WTC11 (cell line): ENCODE measurements at regions not wholly inside any gene's neighbourhood (a gene's known extent, or its start where the extent isn't known, plus 50 kb on each side); places are given as distances from the start of the nearest gene placed in this dataset.

Experiments
- ATAC-seq: fragments of 200-7000 bp; cut with Tn5 transposase; 2 replicates; pipeline ENCODE4 v1.10.0; 2021; ENCODE audit warnings: mild to moderate bottlenecking, moderate library complexity
- CTCF ChIA-PET: fragments of 300-600 bp; sonication (Branson Sonifier 250); formaldehyde crosslinking; loops from one replicate; lab custom pipeline; 2021; ENCODE audit warnings: antibody characterized with exemption; lab: Charles Lee
- POLR2A ChIA-PET: fragments of 350-600 bp; sonication (Branson Sonifier 250); formaldehyde crosslinking; loops from one replicate; lab custom pipeline; 2021; ENCODE audit warnings: antibody characterized with exemption; lab: Charles Lee
- DNase-seq: peaks from one replicate; pipeline ENCODE4 v3.0.0; 2021; ENCODE audit warnings: low spot score
- H3K27ac Mint-ChIP-seq: 2 replicates; pipeline ENCODE4 v1.8.0; 2021; ENCODE audit warnings: mixed read lengths
- H3K27me3 Mint-ChIP-seq: 2 replicates; pipeline ENCODE4 v1.8.0; 2021; ENCODE audit warnings: low read depth, mild to moderate bottlenecking, moderate library complexity, mixed read lengths
- H3K36me3 Mint-ChIP-seq: 2 replicates; pipeline ENCODE4 v1.8.0; 2021; ENCODE audit warnings: mixed read lengths
- H3K4me1 Mint-ChIP-seq: 2 replicates; pipeline ENCODE4 v1.8.0; 2022; ENCODE audit warnings: mixed read lengths
- H3K4me3 Mint-ChIP-seq: 2 replicates; pipeline ENCODE4 v1.8.0; 2021; ENCODE audit warnings: mild to moderate bottlenecking, moderate library complexity, mixed read lengths
- H3K9me3 Mint-ChIP-seq: 2 replicates; pipeline ENCODE4 v1.8.0; 2021; ENCODE audit warnings: mixed read lengths
- ATF1 ChIP-seq: sonication (generic); formaldehyde crosslinking; IDR thresholded peaks from 2 replicates; pipeline ENCODE4 v1.8.1; 2023; ENCODE audit warnings: mild to moderate bottlenecking, moderate library complexity, missing genetic modification reagents
- ATF6 ChIP-seq: sonication (generic); formaldehyde crosslinking; IDR thresholded peaks from 2 replicates; pipeline ENCODE4 v1.8.1; 2023; ENCODE audit warnings: mild to moderate bottlenecking, missing genetic modification reagents
- CBFB ChIP-seq: sonication (generic); formaldehyde crosslinking; IDR thresholded peaks from 2 replicates; pipeline ENCODE4 v1.8.1; 2022; ENCODE audit warnings: mild to moderate bottlenecking, low read depth, missing genetic modification reagents
- CTCF ChIP-seq: fragments of 200-600 bp; IDR thresholded peaks from 2 replicates; pipeline ENCODE4 v1.8.0; 2022; ENCODE audit warnings: antibody characterized with exemption
- EMX1 ChIP-seq: fragments of 250-450 bp; sonication (Bioruptor Pico); IDR thresholded peaks from 2 replicates; pipeline ENCODE4 v1.8.0; 2021; ENCODE audit warnings: mild to moderate bottlenecking
- FOXP4 ChIP-seq: sonication (generic); formaldehyde crosslinking; IDR thresholded peaks from 2 replicates; pipeline ENCODE4 v1.8.0; 2022; ENCODE audit warnings: mild to moderate bottlenecking, missing genetic modification reagents
- GTF2I ChIP-seq: fragments of 250-450 bp; sonication (Bioruptor Pico); conservative IDR thresholded peaks from 2 replicates; pipeline ENCODE4 v1.4.0; 2021; ENCODE audit warnings: mild to moderate bottlenecking
- JUN ChIP-seq: sonication (generic); formaldehyde crosslinking; IDR thresholded peaks from 2 replicates; pipeline ENCODE4 v1.8.0; 2023; ENCODE audit warnings: mild to moderate bottlenecking, missing genetic modification reagents
- MAX ChIP-seq: sonication (generic); formaldehyde crosslinking; IDR thresholded peaks from 2 replicates; pipeline ENCODE4 v1.8.0; 2022; ENCODE audit warnings: mild to moderate bottlenecking, missing genetic modification reagents
- NFATC4 ChIP-seq: fragments of 250-450 bp; sonication (Bioruptor Pico); IDR thresholded peaks from 2 replicates; pipeline ENCODE4 v1.9.0; 2021; ENCODE audit warnings: mild to moderate bottlenecking
- PRRX2 ChIP-seq: fragments of 250-450 bp; sonication (Bioruptor Pico); IDR thresholded peaks from 2 replicates; pipeline ENCODE4 v1.8.0; 2021; ENCODE audit warnings: mild to moderate bottlenecking
- SOX15 ChIP-seq: fragments of 250-450 bp; sonication (Bioruptor Pico); IDR thresholded peaks from 2 replicates; pipeline ENCODE4 v1.9.0; 2021; ENCODE audit warnings: mild to moderate bottlenecking
- TP53 ChIP-seq: sonication (generic); formaldehyde crosslinking; IDR thresholded peaks from 2 replicates; pipeline ENCODE4 v1.8.1; 2023; ENCODE audit warnings: mild to moderate bottlenecking, missing genetic modification reagents
- TF ChIP-seq, protein P1 (sequence below): fragments of 250-450 bp; sonication (Bioruptor Pico); IDR thresholded peaks from 2 replicates; pipeline ENCODE4 v2.1.2; 2022; ENCODE audit warnings: mild to moderate bottlenecking, moderate library complexity
- TF ChIP-seq, protein P2 (sequence below): sonication (generic); formaldehyde crosslinking; IDR thresholded peaks from 2 replicates; pipeline ENCODE4 v1.8.0; 2022; ENCODE audit warnings: missing genetic modification reagents
- TF ChIP-seq, protein P3 (sequence below): sonication (generic); formaldehyde crosslinking; IDR thresholded peaks from 2 replicates; pipeline ENCODE4 v1.8.0; 2023; ENCODE audit warnings: mild to moderate bottlenecking, missing genetic modification reagents
- TF ChIP-seq, protein P4 (sequence below): sonication (generic); formaldehyde crosslinking; IDR thresholded peaks from 2 replicates; pipeline ENCODE4 v1.8.0; 2023; ENCODE audit warnings: missing genetic modification reagents, mild to moderate bottlenecking, borderline replicate concordance

DNA sequence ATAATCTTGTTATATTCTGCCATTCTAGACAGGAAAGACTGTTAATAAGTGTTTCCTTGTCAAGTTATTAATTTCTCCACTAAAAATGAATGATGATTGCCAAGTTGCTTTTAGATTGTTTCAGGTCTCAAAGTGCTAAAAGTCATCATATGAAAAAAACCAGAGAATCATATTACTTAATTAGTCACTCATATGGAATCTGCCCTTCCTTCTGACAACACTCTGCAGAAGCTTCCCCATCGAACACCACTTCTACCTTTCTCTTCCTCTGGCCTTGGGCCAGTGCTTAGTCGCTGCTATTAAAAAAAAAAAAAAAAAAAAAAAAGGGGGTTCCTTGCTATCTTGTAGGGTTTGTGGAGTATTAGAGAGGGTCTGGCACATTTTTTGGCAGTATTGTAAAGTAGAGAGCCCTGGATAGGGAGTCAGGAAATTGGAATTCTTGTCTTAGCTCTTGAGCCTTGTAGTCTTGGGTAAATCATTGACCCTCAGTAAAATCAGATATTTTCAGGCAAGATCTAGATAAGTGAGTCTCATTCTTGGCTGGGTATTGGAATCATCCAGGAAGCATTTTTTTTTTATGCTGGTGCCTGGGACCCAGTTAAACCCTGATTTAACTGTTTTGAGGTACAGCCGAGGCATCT lies 141.7 kb upstream of the CCDC68 start (continued):
- TF ChIP-seq TP53 (CRISPR knock-in tag), result no peak
- no peak for TF ChIP-seq PRRX2 (CRISPR knock-in tag)
- no peak for TF ChIP-seq ATF1 (CRISPR knock-in tag)
- TF ChIP-seq CBFB, result no peak
- TF ChIP-seq SOX15 (CRISPR knock-in tag), result no peak
- TF ChIP-seq, protein P1, sequence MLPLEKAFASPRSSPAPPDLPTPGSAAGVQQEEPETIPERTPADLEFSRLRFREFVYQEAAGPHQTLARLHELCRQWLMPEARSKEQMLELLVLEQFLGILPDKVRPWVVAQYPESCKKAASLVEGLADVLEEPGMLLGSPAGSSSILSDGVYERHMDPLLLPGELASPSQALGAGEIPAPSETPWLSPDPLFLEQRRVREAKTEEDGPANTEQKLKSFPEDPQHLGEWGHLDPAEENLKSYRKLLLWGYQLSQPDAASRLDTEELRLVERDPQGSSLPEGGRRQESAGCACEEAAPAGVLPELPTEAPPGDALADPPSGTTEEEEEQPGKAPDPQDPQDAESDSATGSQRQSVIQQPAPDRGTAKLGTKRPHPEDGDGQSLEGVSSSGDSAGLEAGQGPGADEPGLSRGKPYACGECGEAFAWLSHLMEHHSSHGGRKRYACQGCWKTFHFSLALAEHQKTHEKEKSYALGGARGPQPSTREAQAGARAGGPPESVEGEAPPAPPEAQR, result no peak
- no peak for TF ChIP-seq FOXP4
- TF ChIP-seq, protein P2, sequence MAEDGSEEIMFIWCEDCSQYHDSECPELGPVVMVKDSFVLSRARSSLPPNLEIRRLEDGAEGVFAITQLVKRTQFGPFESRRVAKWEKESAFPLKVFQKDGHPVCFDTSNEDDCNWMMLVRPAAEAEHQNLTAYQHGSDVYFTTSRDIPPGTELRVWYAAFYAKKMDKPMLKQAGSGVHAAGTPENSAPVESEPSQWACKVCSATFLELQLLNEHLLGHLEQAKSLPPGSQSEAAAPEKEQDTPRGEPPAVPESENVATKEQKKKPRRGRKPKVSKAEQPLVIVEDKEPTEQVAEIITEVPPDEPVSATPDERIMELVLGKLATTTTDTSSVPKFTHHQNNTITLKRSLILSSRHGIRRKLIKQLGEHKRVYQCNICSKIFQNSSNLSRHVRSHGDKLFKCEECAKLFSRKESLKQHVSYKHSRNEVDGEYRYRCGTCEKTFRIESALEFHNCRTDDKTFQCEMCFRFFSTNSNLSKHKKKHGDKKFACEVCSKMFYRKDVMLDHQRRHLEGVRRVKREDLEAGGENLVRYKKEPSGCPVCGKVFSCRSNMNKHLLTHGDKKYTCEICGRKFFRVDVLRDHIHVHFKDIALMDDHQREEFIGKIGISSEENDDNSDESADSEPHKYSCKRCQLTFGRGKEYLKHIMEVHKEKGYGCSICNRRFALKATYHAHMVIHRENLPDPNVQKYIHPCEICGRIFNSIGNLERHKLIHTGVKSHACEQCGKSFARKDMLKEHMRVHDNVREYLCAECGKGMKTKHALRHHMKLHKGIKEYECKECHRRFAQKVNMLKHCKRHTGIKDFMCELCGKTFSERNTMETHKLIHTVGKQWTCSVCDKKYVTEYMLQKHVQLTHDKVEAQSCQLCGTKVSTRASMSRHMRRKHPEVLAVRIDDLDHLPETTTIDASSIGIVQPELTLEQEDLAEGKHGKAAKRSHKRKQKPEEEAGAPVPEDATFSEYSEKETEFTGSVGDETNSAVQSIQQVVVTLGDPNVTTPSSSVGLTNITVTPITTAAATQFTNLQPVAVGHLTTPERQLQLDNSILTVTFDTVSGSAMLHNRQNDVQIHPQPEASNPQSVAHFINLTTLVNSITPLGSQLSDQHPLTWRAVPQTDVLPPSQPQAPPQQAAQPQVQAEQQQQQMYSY, result no peak
- TF ChIP-seq, protein P3, sequence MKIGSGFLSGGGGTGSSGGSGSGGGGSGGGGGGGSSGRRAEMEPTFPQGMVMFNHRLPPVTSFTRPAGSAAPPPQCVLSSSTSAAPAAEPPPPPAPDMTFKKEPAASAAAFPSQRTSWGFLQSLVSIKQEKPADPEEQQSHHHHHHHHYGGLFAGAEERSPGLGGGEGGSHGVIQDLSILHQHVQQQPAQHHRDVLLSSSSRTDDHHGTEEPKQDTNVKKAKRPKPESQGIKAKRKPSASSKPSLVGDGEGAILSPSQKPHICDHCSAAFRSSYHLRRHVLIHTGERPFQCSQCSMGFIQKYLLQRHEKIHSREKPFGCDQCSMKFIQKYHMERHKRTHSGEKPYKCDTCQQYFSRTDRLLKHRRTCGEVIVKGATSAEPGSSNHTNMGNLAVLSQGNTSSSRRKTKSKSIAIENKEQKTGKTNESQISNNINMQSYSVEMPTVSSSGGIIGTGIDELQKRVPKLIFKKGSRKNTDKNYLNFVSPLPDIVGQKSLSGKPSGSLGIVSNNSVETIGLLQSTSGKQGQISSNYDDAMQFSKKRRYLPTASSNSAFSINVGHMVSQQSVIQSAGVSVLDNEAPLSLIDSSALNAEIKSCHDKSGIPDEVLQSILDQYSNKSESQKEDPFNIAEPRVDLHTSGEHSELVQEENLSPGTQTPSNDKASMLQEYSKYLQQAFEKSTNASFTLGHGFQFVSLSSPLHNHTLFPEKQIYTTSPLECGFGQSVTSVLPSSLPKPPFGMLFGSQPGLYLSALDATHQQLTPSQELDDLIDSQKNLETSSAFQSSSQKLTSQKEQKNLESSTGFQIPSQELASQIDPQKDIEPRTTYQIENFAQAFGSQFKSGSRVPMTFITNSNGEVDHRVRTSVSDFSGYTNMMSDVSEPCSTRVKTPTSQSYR (CRISPR knock-in tag), result no peak

DNA sequence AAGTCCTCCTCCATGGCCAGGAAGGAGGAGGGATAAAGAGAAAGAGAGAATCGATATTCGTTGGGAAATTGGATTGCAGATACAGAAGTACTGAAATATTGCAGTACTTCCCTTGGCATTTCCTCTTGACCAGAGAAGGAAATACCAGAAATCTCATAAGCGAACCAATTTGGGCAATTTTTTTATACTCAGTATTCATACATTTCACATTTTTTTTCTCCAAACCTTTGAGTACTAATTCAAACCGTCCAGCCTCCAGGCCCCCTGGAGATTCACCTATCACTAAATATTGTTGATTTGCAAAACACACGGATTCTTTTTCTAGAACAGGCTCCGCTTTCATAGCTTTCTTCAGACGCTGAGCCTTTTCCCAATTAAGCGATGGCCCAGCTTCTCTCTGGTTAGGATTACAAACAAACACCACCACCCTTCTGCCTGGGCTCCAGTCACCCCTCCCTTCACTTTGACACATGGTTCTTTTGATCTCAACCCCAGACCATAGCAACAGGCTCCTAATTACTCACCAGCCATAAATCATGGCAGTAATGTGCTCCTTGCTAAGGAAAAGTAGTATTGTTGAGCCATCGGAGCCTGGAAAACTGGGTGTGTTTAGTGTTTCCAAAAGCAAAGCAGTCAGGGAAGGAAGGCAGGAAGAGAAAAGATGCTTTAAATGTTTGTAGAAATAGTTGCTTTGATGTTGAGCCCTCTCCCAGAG lies 138.4 kb upstream of the CCDC68 start:
- Mint-ChIP-seq H3K36me3 (no peaks in the 10 kb centered on the region), H3K4me1 (peaks cover 13% of the 10 kb centered on the region), H3K9me3 (no peaks in the 10 kb centered on the region), H3K27me3 (no peaks in the 10 kb centered on the region; the same call in 1 of the 2 replicates), H3K27ac (no peak overlapping the region), H3K4me3 (no peak overlapping the region)
- ChIA-PET CTCF (no interaction called here), POLR2A (no interaction called here)
- DNase-seq (no peak), ATAC-seq (no peak)
- TF ChIP-seq JUN (CRISPR knock-in tag) (no peak), EMX1 (CRISPR knock-in tag) (no peak), ATF6 (CRISPR knock-in tag) (no peak), NFATC4 (CRISPR knock-in tag) (no peak), GTF2I (no peak), CTCF (no peak), MAX (CRISPR knock-in tag) (no peak)
- TF ChIP-seq, protein P4, sequence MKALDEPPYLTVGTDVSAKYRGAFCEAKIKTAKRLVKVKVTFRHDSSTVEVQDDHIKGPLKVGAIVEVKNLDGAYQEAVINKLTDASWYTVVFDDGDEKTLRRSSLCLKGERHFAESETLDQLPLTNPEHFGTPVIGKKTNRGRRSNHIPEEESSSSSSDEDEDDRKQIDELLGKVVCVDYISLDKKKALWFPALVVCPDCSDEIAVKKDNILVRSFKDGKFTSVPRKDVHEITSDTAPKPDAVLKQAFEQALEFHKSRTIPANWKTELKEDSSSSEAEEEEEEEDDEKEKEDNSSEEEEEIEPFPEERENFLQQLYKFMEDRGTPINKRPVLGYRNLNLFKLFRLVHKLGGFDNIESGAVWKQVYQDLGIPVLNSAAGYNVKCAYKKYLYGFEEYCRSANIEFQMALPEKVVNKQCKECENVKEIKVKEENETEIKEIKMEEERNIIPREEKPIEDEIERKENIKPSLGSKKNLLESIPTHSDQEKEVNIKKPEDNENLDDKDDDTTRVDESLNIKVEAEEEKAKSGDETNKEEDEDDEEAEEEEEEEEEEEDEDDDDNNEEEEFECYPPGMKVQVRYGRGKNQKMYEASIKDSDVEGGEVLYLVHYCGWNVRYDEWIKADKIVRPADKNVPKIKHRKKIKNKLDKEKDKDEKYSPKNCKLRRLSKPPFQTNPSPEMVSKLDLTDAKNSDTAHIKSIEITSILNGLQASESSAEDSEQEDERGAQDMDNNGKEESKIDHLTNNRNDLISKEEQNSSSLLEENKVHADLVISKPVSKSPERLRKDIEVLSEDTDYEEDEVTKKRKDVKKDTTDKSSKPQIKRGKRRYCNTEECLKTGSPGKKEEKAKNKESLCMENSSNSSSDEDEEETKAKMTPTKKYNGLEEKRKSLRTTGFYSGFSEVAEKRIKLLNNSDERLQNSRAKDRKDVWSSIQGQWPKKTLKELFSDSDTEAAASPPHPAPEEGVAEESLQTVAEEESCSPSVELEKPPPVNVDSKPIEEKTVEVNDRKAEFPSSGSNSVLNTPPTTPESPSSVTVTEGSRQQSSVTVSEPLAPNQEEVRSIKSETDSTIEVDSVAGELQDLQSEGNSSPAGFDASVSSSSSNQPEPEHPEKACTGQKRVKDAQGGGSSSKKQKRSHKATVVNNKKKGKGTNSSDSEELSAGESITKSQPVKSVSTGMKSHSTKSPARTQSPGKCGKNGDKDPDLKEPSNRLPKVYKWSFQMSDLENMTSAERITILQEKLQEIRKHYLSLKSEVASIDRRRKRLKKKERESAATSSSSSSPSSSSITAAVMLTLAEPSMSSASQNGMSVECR (CRISPR knock-in tag), result no peak
